IMR-90 (cell line): ENCODE measurements at regions not wholly inside any gene's neighbourhood (a gene's known extent, or its start where the extent isn't known, plus 50 kb on each side); places are given as distances from the start of the nearest gene placed in this dataset.

Source experiments
- ATAC-seq: fragments of 200-7000 bp; cut with Tn5 transposase; 2 replicates; pipeline ENCODE4 v1.9.1; 2020; ENCODE audit warnings: low read depth, mild to moderate bottlenecking, moderate library complexity
- BruUV-seq: library from RNA; stranded (reverse); fragments of 400-500 nt; replicated peaks from 2 replicates; lab custom pipeline; 2021; lab: Mats Ljungman, UMichigan
- CTCF ChIA-PET: fragments of 300-600 bp; formaldehyde crosslinking; extraction: SDS; loops from one replicate; lab custom pipeline; 2021; ENCODE audit warnings: antibody characterized with exemption; lab: Yijun Ruan, JAX
- POLR2A ChIA-PET: fragments of 300-600 bp; sonication (Branson Sonifier 250); formaldehyde crosslinking; loops from one replicate; lab custom pipeline; 2022; ENCODE audit warnings: antibody characterized with exemption; ENCODE audit not compliant: unreplicated experiment; lab: Charles Lee
- DNase-seq: peaks from one replicate; pipeline ENCODE4 v3.0.0; 2013
- H2AFZ ChIP-seq: replicated peaks from 2 replicates; pipeline ENCODE3; 2013; ENCODE audit warnings: low read length, mild to moderate bottlenecking; ENCODE audit not compliant: poor library complexity
- H2AK5ac ChIP-seq: 2 replicates; pipeline ENCODE4 v1.6.1; 2013; ENCODE audit warnings: low read depth, low read length, inconsistent platforms
- H2AK9ac ChIP-seq: replicated peaks from 2 replicates; pipeline ENCODE3; 2013; ENCODE audit warnings: mild to moderate bottlenecking, low read depth, low read length, moderate library complexity; ENCODE audit not compliant: poor library complexity
- H2BK120ac ChIP-seq: 2 replicates; pipeline ENCODE4 v1.6.1; 2013; ENCODE audit warnings: low read depth, low read length, inconsistent platforms
- H2BK15ac ChIP-seq: 3 replicates; pipeline ENCODE4 v1.6.1; 2013; ENCODE audit warnings: low read depth, low read length, inconsistent platforms
- H2BK20ac ChIP-seq: 2 replicates; pipeline ENCODE4 v1.6.1; 2013; ENCODE audit warnings: low read depth, mild to moderate bottlenecking, inconsistent platforms, low read length, moderate library complexity
- H2BK5ac ChIP-seq: 2 replicates; pipeline ENCODE4 v1.6.1; 2013; ENCODE audit warnings: mild to moderate bottlenecking, low read depth, low read length, inconsistent platforms; ENCODE audit not compliant: poor library complexity, severe bottlenecking
- H3K14ac ChIP-seq: replicated peaks from 2 replicates; pipeline ENCODE4 v1.6.1; 2013; ENCODE audit warnings: low read depth, low read length, inconsistent platforms
- H3K18ac ChIP-seq: 2 replicates; pipeline ENCODE4 v1.6.1; 2013; ENCODE audit warnings: low read depth, low read length, control low read depth
- H3K23ac ChIP-seq: 2 replicates; pipeline ENCODE4 v1.6.1; 2013; ENCODE audit warnings: low read depth, low read length, inconsistent platforms
- H3K27ac ChIP-seq: 2 replicates; pipeline ENCODE4 v1.5.1; 2013; ENCODE audit warnings: mild to moderate bottlenecking, control low read depth, low read length; ENCODE audit not compliant: insufficient read depth
- H3K27me3 ChIP-seq: 2 replicates; pipeline ENCODE4 v1.6.1; 2013; ENCODE audit warnings: low read length; ENCODE audit not compliant: control insufficient read depth, insufficient read depth
- H3K36me3 ChIP-seq: 2 replicates; pipeline ENCODE4 v1.6.1; 2013; ENCODE audit warnings: low read length, mixed read lengths; ENCODE audit not compliant: control insufficient read depth, insufficient read depth
- H3K4ac ChIP-seq: 2 replicates; pipeline ENCODE4 v1.6.1; 2013; ENCODE audit warnings: low read depth, low read length, inconsistent platforms
- H3K4me1 ChIP-seq: 2 replicates; pipeline ENCODE4 v1.6.1; 2013; ENCODE audit warnings: low read length, mixed read lengths; ENCODE audit not compliant: control insufficient read depth, insufficient read depth
- H3K4me2 ChIP-seq: 2 replicates; pipeline ENCODE4 v1.6.1; 2013; ENCODE audit warnings: low read depth, mild to moderate bottlenecking, control low read depth, low read length, moderate library complexity
- H3K4me3 ChIP-seq: 2 replicates; pipeline ENCODE4 v1.5.1; 2013; ENCODE audit warnings: low read depth, mild to moderate bottlenecking, control low read depth, low read length, moderate library complexity; ENCODE audit not compliant: insufficient read depth
- H3K56ac ChIP-seq: 2 replicates; pipeline ENCODE4 v1.6.1; 2013; ENCODE audit warnings: low read length, inconsistent platforms; ENCODE audit not compliant: insufficient read depth; ENCODE audit errors: extremely low read depth
- H3K79me1 ChIP-seq, 2 experiments: 2 replicates each; pipeline ENCODE4 v1.6.1; 2013; ENCODE audit warnings: low read length in 2 of 2, inconsistent platforms in 1 of 2, low read depth in 1 of 2
- H3K9ac ChIP-seq: 2 replicates; pipeline ENCODE4 v1.6.1; 2013; ENCODE audit warnings: low read depth, low read length, control low read depth
- H3K9me1 ChIP-seq: 2 replicates; pipeline ENCODE4 v1.6.1; 2013; ENCODE audit warnings: low read length, inconsistent platforms; ENCODE audit not compliant: insufficient read depth
- H3K9me3 ChIP-seq: 2 replicates; pipeline ENCODE4 v1.6.1; 2013; ENCODE audit warnings: low read length; ENCODE audit not compliant: control insufficient read depth, insufficient read depth
- H4K20me1 ChIP-seq: 2 replicates; pipeline ENCODE4 v1.6.1; 2013; ENCODE audit warnings: low read length, inconsistent platforms; ENCODE audit not compliant: insufficient read depth
- H4K5ac ChIP-seq: 2 replicates; pipeline ENCODE4 v1.6.1; 2013; ENCODE audit warnings: mild to moderate bottlenecking, low read depth, low read length, control low read depth
- H4K8ac ChIP-seq, 2 experiments: 2 replicates each; pipeline ENCODE4 v1.6.1; 2013; ENCODE audit warnings: low read depth in 2 of 2, low read length in 2 of 2, control low read depth in 1 of 2, inconsistent platforms in 1 of 2
- H4K91ac ChIP-seq: 2 replicates; pipeline ENCODE4 v1.6.1; 2013; ENCODE audit warnings: low read depth, low read length, inconsistent platforms; ENCODE audit not compliant: insufficient read depth
- BHLHE40 ChIP-seq: fragments of 150-350 bp; IDR thresholded peaks from 2 replicates; pipeline ENCODE4 v1.6.1; 2016; ENCODE audit warnings: mild to moderate bottlenecking, low read depth, low read length
- CEBPB ChIP-seq: IDR thresholded peaks from 2 replicates; pipeline ENCODE4 v1.6.1; 2012; ENCODE audit warnings: low read depth, low read length, improper control_type of control experiment
- CHD1 ChIP-seq: IDR thresholded peaks from 2 replicates; pipeline ENCODE4 v1.6.1; 2012; ENCODE audit warnings: low read depth, low read length, improper control_type of control experiment
- FOS ChIP-seq: fragments of 150-350 bp; IDR thresholded peaks from 2 replicates; pipeline ENCODE4 v1.6.1; 2016; ENCODE audit warnings: low read depth, low read length
- MAZ ChIP-seq: IDR thresholded peaks from 2 replicates; pipeline ENCODE4 v1.6.1; 2012; ENCODE audit warnings: low read depth, mild to moderate bottlenecking, low read length, improper control_type of control experiment, moderate library complexity, borderline replicate concordance
- MXI1 ChIP-seq: IDR thresholded peaks from 2 replicates; pipeline ENCODE4 v1.6.1; 2012; ENCODE audit warnings: low read depth, mild to moderate bottlenecking, low read length, moderate library complexity, borderline replicate concordance
- NFE2L2 ChIP-seq: fragments of 150-350 bp; IDR thresholded peaks from 2 replicates; pipeline ENCODE4 v1.6.1; 2016; ENCODE audit warnings: low read depth, mild to moderate bottlenecking, low read length
- RAD21 ChIP-seq: IDR thresholded peaks from 2 replicates; pipeline ENCODE4 v1.6.1; 2012; ENCODE audit warnings: low read length, improper control_type of control experiment
- RCOR1 ChIP-seq: IDR thresholded peaks from 2 replicates; pipeline ENCODE4 v1.6.1; 2012; ENCODE audit warnings: mild to moderate bottlenecking, low read length, improper control_type of control experiment; ENCODE audit not compliant: insufficient replicate concordance
- SMC3 ChIP-seq: fragments of 150-350 bp; IDR thresholded peaks from 2 replicates; pipeline ENCODE4 v1.6.1; 2016; ENCODE audit warnings: low read depth, mild to moderate bottlenecking, antibody characterized with exemption, low read length, moderate library complexity
- USF2 ChIP-seq: fragments of 150-350 bp; IDR thresholded peaks from 2 replicates; pipeline ENCODE4 v1.6.1; 2017; ENCODE audit warnings: mild to moderate bottlenecking, antibody characterized with exemption, low read length, low read depth
- WGBS, 2 experiments: methylation state at CpG; one replicate each; pipeline versions ENCODE4 v1.1.5 to v1.1.7; 2013; ENCODE audit warnings: missing lambda C conversion rate in 2 of 2; ENCODE audit not compliant: insufficient read length in 1 of 2; ENCODE audit errors: extremely low coverage in 2 of 2; 5-methylcytosine and 5-hydroxymethylcytosine counted together
- dilution Hi-C: fragments of 300-500 bp; cut with HindIII; formaldehyde crosslinking; loops from one replicate; pipeline ENCODE4 v1.14.3; 2018; ENCODE audit warnings: low sequenced_read_pairs; ENCODE audit not compliant: unreplicated experiment
- in situ Hi-C: fragments of 300-500 bp; cut with MboI; formaldehyde crosslinking; loops from 3 replicates; pipeline ENCODE4 v1.14.3; 2019; ENCODE audit warnings: low sequenced_read_pairs, inconsistent platforms, mixed read lengths
- intact Hi-C: fragments of 100-400 bp; cut with micrococcal nuclease; formaldehyde crosslinking; loops from 2 replicates; pipeline ENCODE4 v1.10.0; 2022

DNA sequence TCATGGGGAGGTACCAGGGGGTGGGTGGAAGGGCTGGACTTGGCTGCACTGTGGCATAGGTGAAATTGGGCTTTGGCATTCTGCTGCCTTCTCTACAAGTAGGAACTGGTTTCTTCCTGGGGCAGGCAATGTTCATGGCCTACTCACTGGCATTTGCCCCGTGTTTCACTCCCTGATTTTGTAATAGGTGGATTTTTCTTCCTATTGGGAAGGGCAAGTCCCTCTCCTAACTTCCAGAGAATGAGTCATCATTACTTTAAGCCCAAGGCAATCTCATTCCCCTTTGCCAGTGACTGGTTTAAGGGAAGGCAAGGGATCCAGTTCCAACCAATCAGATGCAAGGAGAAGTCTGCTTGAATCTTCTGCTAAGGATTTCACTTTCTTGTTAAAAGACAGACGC, 67.9 kb upstream of the ANKRD55 start:
- peak overlapping the region; percentile 10 for H2AK9ac ChIP-seq
- peak overlapping the region; percentile 61 for H2BK120ac ChIP-seq
- peak overlapping the region; percentile 60 for H4K91ac ChIP-seq
- H3K27ac ChIP-seq, result no peak overlapping the region
- H4K20me1 ChIP-seq, result no peaks in the 10 kb centered on the region
- no peak overlapping the region for H3K18ac ChIP-seq
- H3K9ac ChIP-seq, result no peak overlapping the region
- H3K4me2 ChIP-seq, result no peak overlapping the region
- ATAC-seq (no peak), DNase-seq (no peak)
- no peak for TF ChIP-seq NFE2L2
- TF ChIP-seq FOS, result no peak
- no peak for TF ChIP-seq SMC3
- no peak for TF ChIP-seq USF2
- no peak for TF ChIP-seq RCOR1
- TF ChIP-seq MXI1, result no peak
- no peak for TF ChIP-seq CHD1
- no peak for TF ChIP-seq CEBPB
- TF ChIP-seq BHLHE40, result no peak
- TF ChIP-seq MAZ, result no peak
- no peak for TF ChIP-seq RAD21
- no peaks in the 10 kb centered on the region for H3K27me3 ChIP-seq
- peaks cover 5% of the 10 kb centered on the region; the same call in 1 of the 2 replicates for H3K4me1 ChIP-seq
- peak overlapping the region; percentile 66 for H3K4ac ChIP-seq
- intact Hi-C loops, result no loop called here
- no TSS peak for BruUV-seq
- in situ Hi-C loops, result no loop called here
- H2BK20ac ChIP-seq, result peak overlapping the region; percentile 48; the same call in 1 of the 2 replicates
- no peak overlapping the region for H2BK5ac ChIP-seq
- H3K56ac ChIP-seq, result no peak overlapping the region
- peak overlapping the region; percentile 27; the same call in 1 of the 2 replicates for H3K23ac ChIP-seq
- dilution Hi-C loops, result no loop called here
- H2AFZ ChIP-seq, result peak overlapping the region; percentile 23
- H3K9me1 ChIP-seq, result peaks cover 5% of the 10 kb centered on the region; the same call in 1 of the 2 replicates
- H3K14ac ChIP-seq, result peak overlapping the region; percentile 72
- no peaks in the 10 kb centered on the region for H3K9me3 ChIP-seq
- peak overlapping the region; percentile 80 for H2BK15ac ChIP-seq
- H4K8ac ChIP-seq, result peak overlapping the region in 1 of 2 experiments; percentile 14; a peak in 1 of 4 replicates
- no CpG with 5 or more reads among the region's 2 CpGs for whole genome bisulfite sequencing, 2 experiments
- H4K5ac ChIP-seq, result no peak overlapping the region
- peak overlapping the region; percentile 74 for H2AK5ac ChIP-seq
- H3K4me3 ChIP-seq, result no peak overlapping the region
- CTCF ChIA-PET, result interaction anchor here (1.1 kb wide), 1 partner anchor 10 kb away, joined by 4 read pairs; no protein-coding TSS in a partner anchor
- H3K36me3 ChIP-seq, result no peaks in the 10 kb centered on the region
- POLR2A ChIA-PET, result no interaction called here
- H3K79me1 ChIP-seq, result no peaks in the 10 kb centered on the region
